ENCODE measurements at regions not wholly inside any gene's neighbourhood (a gene's known extent, or its start where the extent isn't known, plus 50 kb on each side); places are given as distances from the start of the nearest gene placed in this dataset.

GRCh38 chr5:13029211-13029610 is 915.3 kb downstream of the DNAH5 start:
- no peak overlapping the region for H3K27ac ChIP-seq (replicated peaks in 1 of 4)

DNA sequence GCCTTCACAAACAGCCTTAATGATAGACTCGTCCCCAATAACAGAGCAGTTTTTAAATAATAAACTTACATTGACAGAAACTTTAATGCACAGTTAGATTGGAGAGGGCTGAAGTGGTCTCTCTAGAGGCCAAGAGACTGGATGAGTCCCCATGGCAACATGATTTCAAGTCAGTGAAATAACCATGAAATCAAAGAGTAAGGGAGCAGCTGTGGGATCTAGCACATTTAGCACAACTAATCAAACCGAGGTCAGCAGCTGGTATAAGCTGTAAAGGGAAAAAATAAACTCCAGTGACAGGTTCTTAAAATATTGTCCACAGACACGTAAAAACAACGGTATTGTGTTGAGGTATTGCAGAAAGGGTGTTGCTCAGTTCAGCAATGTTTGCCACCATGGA is 916.6 kb downstream of the DNAH5 start:
- TF ChIP-seq POLR2A (IDR thresholded peaks at IDR 0.05; ENCODE audit: low read depth) (no peak), EP300 (IDR thresholded peaks at IDR 0.05) (no peak), CTCF (IDR thresholded peaks at IDR 0.05) (no peak), POLR2AphosphoS5 (IDR thresholded peaks at IDR 0.05) (no peak)
- Histone ChIP-seq H3K4me1 (no peaks in the 10 kb centered on the region), H3K9me3 (no peaks in the 10 kb centered on the region), H3K4me3 (no peak overlapping the region), H3K27me3 (no peaks in the 10 kb centered on the region), H3K36me3 (no peaks in the 10 kb centered on the region), H3K27ac (replicated peaks in 1 of 4) (no peak overlapping the region)
- intact Hi-C loops (cut with DNase I) = no loop called here
- DNase-seq (ENCODE audit: extremely low spot score) = no peak
- WGBS = 34% methylated on average over 4 of the region's 4 CpGs

More at GRCh38 chr5:13029211-13029610, 915.3 kb downstream of the DNAH5 start:
- DNase-seq (ENCODE audit: extremely low spot score) = no peak
- Histone ChIP-seq H3K9me3 (no peaks in the 10 kb centered on the region), H3K36me3 (no peaks in the 10 kb centered on the region), H3K4me3 (no peak overlapping the region), H3K27me3 (no peaks in the 10 kb centered on the region), H3K4me1 (no peaks in the 10 kb centered on the region)
- intact Hi-C loops (cut with DNase I) = no loop called here
- 62% methylated on average over 1 of the region's 1 CpG for WGBS
- TF ChIP-seq CTCF (IDR thresholded peaks at IDR 0.05) (no peak), EP300 (IDR thresholded peaks at IDR 0.05) (no peak), POLR2A (IDR thresholded peaks at IDR 0.05; ENCODE audit: low read depth) (no peak), POLR2AphosphoS5 (IDR thresholded peaks at IDR 0.05) (no peak)

DNA sequence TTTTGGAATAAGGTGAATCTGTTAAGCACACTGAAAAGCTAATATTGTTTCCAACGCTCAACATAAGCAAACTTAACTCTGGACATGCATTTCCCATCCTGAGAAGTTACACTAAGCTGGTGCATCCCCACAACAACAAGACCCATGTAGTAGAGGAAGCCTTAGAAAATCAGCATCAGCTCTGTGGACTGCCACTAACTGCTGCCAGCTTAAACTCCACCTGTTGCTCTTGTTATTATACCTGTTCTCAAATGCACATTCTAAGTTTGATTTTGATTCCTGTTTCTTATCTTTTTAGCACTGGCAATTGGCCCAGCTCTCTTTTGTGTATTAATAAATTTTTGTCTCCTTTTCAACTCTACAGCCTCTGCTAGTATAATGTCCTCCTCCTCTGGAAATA is 924.8 kb downstream of the DNAH5 start:
- no peak for DNase-seq (ENCODE audit: extremely low spot score)
- no peak overlapping the region for H3K27ac ChIP-seq (replicated peaks in 1 of 4)
- no peak overlapping the region for H3K4me3 ChIP-seq
- no peaks in the 10 kb centered on the region for H3K9me3 ChIP-seq
- intact Hi-C loops (cut with DNase I) = no loop called here
- no peaks in the 10 kb centered on the region for H3K36me3 ChIP-seq
- WGBS = 80% methylated on average over 1 of the region's 1 CpG
- H3K4me1 ChIP-seq = no peaks in the 10 kb centered on the region
- TF ChIP-seq CTCF (IDR thresholded peaks at IDR 0.05) (no peak), POLR2AphosphoS5 (IDR thresholded peaks at IDR 0.05) (no peak), POLR2A (IDR thresholded peaks at IDR 0.05; ENCODE audit: low read depth) (no peak), EP300 (IDR thresholded peaks at IDR 0.05) (no peak)
- H3K27me3 ChIP-seq = no peaks in the 10 kb centered on the region

- Histone ChIP-seq H3K9me3 (no peaks in the 10 kb centered on the region), H3K4me3 (no peak overlapping the region), H3K27ac (replicated peaks in 1 of 4) (no peak overlapping the region), H3K36me3 (no peaks in the 10 kb centered on the region), H3K4me1 (no peaks in the 10 kb centered on the region), H3K27me3 (no peaks in the 10 kb centered on the region)
- 38% methylated on average over 1 of the region's 1 CpG for WGBS
- no peak for DNase-seq (ENCODE audit: extremely low spot score)
- intact Hi-C loops (cut with DNase I) = no loop called here
- TF ChIP-seq POLR2A (IDR thresholded peaks at IDR 0.05; ENCODE audit: low read depth) (no peak), CTCF (IDR thresholded peaks at IDR 0.05) (no peak), EP300 (IDR thresholded peaks at IDR 0.05) (no peak), POLR2AphosphoS5 (IDR thresholded peaks at IDR 0.05) (no peak)
Observed at GRCh38 chr5:13003457-13003856, 941.0 kb downstream of the DNAH5 start.

DNA sequence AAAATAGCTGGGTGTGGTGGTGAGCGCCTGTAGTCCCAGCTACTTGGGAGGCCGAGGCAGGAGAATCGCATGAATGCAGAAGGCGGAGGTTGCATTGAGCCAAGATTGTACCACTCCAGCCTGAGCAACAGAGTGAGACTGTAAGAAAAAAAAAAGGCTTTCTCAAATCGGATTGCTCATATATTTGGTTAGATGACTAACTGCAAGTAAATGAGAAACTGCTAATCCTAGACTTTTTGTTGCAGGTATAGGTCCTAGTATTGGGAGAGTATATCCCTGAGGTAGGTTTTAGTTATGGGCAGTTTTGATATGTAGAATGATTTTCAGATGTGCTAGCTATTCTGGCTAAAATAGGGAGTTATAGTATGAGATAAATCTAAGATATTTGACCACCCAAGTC is 944.8 kb downstream of the DNAH5 start:
- no peaks in the 10 kb centered on the region for H3K36me3 ChIP-seq
- no peak for TF ChIP-seq CTCF (IDR thresholded peaks at IDR 0.05)
- TF ChIP-seq EP300 (IDR thresholded peaks at IDR 0.05) = no peak
- no peak for TF ChIP-seq POLR2A (IDR thresholded peaks at IDR 0.05; ENCODE audit: low read depth)
- no peak for TF ChIP-seq POLR2AphosphoS5 (IDR thresholded peaks at IDR 0.05)
- intact Hi-C loops (cut with DNase I) = no loop called here
- H3K4me1 ChIP-seq = no peaks in the 10 kb centered on the region
- 91% methylated on average over 5 of the region's 5 CpGs for WGBS
- H3K9me3 ChIP-seq = no peaks in the 10 kb centered on the region
- H3K4me3 ChIP-seq = no peak overlapping the region
- H3K27ac ChIP-seq (replicated peaks in 1 of 4) = no peak overlapping the region
- DNase-seq (ENCODE audit: extremely low spot score) = no peak
- no peaks in the 10 kb centered on the region for H3K27me3 ChIP-seq

Data from esophagus muscularis mucosa (tissue), 4 donors.